Neural crest cell (in vitro differentiated cells): ENCODE measurements at regions not wholly inside any gene's neighbourhood (a gene's known extent, or its start where the extent isn't known, plus 50 kb on each side); places are given as distances from the start of the nearest gene placed in this dataset.
A peak's percentile ranks its signal among the peaks of the same experiment; 100 is the strongest.

Experiments used
- DNase-seq: peaks from one replicate; pipeline ENCODE4 v3.0.0; 2021; ENCODE audit warnings: low read depth, mixed read lengths, low spot score
- H3K27ac Mint-ChIP-seq: one replicate; pipeline ENCODE4 v1.8.0; 2021; ENCODE audit warnings: mild to moderate bottlenecking, mixed read lengths; ENCODE audit not compliant: unreplicated experiment
- H3K27me3 Mint-ChIP-seq: 2 replicates; pipeline ENCODE4 v1.8.0; 2021; ENCODE audit warnings: low read depth, mild to moderate bottlenecking, mixed read lengths
- H3K36me3 Mint-ChIP-seq: 2 replicates; pipeline ENCODE4 v1.8.0; 2021; ENCODE audit warnings: low read depth, mild to moderate bottlenecking, mixed read lengths
- H3K4me1 Mint-ChIP-seq: 2 replicates; pipeline ENCODE4 v1.8.0; 2021; ENCODE audit warnings: mixed read lengths
- H3K4me3 Mint-ChIP-seq: one replicate; pipeline ENCODE4 v1.8.0; 2021; ENCODE audit warnings: mild to moderate bottlenecking, mixed read lengths
- H3K9me3 Mint-ChIP-seq: 2 replicates; pipeline ENCODE4 v1.8.0; 2021; ENCODE audit warnings: mixed read lengths
- TF ChIP-seq, protein P1 (sequence below): fragments of 200-600 bp; sonication (generic); conservative IDR thresholded peaks from 2 replicates; pipeline ENCODE4 v1.5.0; 2021; ENCODE audit warnings: antibody characterized with exemption, mild to moderate bottlenecking

DNA sequence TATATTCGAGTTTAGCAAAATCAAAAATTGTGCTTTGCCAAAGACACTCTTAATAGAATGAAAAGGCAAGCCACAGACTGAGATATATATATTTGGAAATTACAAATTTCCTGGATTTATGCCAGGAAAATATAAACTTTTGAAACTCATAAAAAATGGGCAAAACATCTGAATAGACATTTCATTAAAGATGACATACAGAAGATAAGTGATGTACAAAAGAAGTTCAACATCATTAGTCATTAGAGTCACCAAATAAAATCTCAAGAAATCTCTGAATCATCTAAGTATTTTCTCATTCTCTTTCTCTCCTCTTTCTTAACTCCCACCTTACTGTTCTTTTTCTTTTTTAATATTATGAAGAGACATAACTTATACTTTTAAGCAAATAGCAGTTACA is 921.1 kb downstream of the DSC3 start:
- Mint-ChIP-seq H3K36me3 (no peaks in the 10 kb centered on the region), H3K4me1 (no peaks in the 10 kb centered on the region), H3K27ac (no peak overlapping the region), H3K9me3 (peaks cover 3% of the 10 kb centered on the region), H3K4me3 (no peak overlapping the region), H3K27me3 (no peaks in the 10 kb centered on the region)
- DNase-seq: no peak
- TF ChIP-seq, protein P1, sequence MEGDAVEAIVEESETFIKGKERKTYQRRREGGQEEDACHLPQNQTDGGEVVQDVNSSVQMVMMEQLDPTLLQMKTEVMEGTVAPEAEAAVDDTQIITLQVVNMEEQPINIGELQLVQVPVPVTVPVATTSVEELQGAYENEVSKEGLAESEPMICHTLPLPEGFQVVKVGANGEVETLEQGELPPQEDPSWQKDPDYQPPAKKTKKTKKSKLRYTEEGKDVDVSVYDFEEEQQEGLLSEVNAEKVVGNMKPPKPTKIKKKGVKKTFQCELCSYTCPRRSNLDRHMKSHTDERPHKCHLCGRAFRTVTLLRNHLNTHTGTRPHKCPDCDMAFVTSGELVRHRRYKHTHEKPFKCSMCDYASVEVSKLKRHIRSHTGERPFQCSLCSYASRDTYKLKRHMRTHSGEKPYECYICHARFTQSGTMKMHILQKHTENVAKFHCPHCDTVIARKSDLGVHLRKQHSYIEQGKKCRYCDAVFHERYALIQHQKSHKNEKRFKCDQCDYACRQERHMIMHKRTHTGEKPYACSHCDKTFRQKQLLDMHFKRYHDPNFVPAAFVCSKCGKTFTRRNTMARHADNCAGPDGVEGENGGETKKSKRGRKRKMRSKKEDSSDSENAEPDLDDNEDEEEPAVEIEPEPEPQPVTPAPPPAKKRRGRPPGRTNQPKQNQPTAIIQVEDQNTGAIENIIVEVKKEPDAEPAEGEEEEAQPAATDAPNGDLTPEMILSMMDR: no peak

DNA sequence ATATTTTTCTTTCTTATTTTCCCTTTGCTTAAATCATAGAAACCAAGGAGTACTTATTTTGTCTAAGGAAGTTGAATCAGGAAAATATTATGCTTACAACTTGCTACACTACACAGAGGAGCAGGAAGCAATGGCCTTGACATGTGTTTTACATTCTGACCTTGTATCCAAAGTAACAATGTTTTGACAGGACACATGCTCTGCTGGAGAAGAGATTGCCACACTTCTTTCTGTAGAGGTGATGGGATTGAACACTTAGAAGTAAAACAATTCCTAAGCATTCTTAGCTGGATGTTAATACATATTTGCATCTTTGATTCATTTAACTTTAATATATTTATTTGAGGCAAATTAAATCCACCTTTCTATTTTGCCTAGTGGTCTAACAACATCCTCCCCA is 929.1 kb downstream of the DSC3 start:
- H3K4me3 Mint-ChIP-seq: no peak overlapping the region
- H3K36me3 Mint-ChIP-seq: no peaks in the 10 kb centered on the region
- DNase-seq: no peak
- H3K4me1 Mint-ChIP-seq: no peaks in the 10 kb centered on the region
- H3K27me3 Mint-ChIP-seq: no peaks in the 10 kb centered on the region
- TF ChIP-seq, protein P1: no peak
- no peak overlapping the region for H3K27ac Mint-ChIP-seq
- no peaks in the 10 kb centered on the region for H3K9me3 Mint-ChIP-seq

DNA sequence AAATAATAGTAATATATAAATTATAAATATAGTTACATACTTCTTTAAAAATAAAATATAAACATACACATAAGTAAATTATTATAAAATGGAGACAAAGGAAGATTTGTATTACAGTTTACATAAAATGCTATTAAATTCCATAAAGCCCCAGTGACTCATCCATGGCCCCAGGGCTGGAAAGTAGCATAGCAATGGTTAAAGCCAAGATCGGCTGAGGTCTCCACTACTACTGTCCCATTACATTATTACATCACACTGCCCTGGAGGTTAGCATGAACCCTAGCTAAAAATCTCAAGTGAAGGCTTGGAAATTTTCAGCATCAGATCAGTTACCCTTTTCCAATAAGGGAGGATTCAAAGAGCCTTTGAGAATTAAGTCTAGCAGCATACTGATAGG is 936.2 kb downstream of the DSC3 start:
- TF ChIP-seq, protein P1: no peak

DNA sequence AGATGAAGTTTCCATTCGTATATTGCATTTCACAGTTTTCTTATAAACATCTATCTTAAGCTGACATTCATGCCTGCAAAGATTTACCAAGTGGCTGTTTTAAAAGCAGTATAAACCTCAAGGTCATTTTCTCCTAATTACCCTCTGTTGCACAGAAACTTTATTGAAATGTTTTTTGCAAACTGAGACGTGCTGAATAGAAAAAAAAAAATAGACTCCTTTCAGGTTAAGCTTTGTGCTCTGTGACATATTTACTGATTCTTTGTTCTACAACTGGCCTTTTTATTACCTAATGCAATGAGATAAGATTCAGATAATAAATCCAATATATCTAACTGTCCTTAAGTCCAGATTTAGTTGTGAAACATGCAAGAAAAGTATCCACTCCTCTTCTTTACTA is 938.7 kb downstream of the DSC3 start:
- no peaks in the 10 kb centered on the region for H3K27me3 Mint-ChIP-seq
- H3K4me1 Mint-ChIP-seq: peaks cover 22% of the 10 kb centered on the region
- peak overlapping the region; percentile 50 for H3K27ac Mint-ChIP-seq
- DNase-seq: no peak
- H3K9me3 Mint-ChIP-seq: no peaks in the 10 kb centered on the region
- H3K4me3 Mint-ChIP-seq: no peak overlapping the region
- H3K36me3 Mint-ChIP-seq: no peaks in the 10 kb centered on the region
- TF ChIP-seq, protein P1: no peak

More for the DNA sequence above, 936.2 kb downstream of the DSC3 start:
- H3K27ac Mint-ChIP-seq: no peak overlapping the region
- no peaks in the 10 kb centered on the region for H3K9me3 Mint-ChIP-seq
- no peaks in the 10 kb centered on the region for H3K36me3 Mint-ChIP-seq
- DNase-seq: no peak
- no peak overlapping the region for H3K4me3 Mint-ChIP-seq
- no peaks in the 10 kb centered on the region for H3K27me3 Mint-ChIP-seq
- peaks cover 22% of the 10 kb centered on the region for H3K4me1 Mint-ChIP-seq

DNA sequence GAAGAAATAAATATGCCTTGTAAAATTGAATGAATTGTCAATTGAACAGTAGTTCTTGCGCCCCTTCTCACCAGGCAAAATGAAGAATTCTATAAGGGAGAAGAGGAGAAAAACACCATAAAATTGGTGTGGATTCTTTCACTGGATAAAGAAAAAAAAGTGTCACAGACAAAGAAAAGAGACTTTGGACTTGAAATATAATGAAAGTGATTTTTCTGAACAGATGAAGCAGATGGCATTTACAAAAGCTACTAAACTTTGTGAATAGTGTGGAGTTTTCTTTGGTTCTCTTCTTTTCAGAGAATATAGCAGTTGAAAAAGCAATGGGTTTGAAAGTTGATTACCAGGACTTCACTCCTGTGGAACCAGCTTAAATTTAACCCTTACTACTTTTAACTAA is 945.7 kb downstream of the DSC3 start:
- Mint-ChIP-seq H3K4me1 (peaks cover 7% of the 10 kb centered on the region), H3K36me3 (no peaks in the 10 kb centered on the region), H3K4me3 (no peak overlapping the region), H3K27ac (no peak overlapping the region), H3K27me3 (no peaks in the 10 kb centered on the region), H3K9me3 (peaks cover 3% of the 10 kb centered on the region)
- no peak for DNase-seq
- TF ChIP-seq, protein P1: no peak

DNA sequence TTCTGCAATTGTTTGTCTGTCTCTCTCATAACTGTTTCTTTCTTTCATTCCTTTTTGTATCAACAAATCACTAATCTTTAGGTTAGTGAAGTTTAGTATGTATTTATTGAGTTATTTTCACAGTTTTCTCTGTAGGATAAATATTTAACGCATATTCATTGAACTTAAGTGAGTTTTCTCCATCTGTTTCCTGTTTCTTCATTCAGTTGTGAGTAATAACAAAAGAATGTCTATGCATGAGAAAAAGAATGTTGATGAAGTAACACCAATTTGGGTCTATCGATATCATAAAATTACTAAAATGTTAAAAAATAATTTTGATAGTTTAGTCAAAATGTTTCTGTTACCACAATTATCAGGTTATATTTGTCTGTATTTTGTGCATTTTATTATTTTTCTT is 948.0 kb downstream of the DSC3 start:
- Mint-ChIP-seq H3K27me3 (no peaks in the 10 kb centered on the region), H3K4me3 (no peak overlapping the region), H3K27ac (no peak overlapping the region), H3K4me1 (peaks cover 7% of the 10 kb centered on the region), H3K36me3 (no peaks in the 10 kb centered on the region), H3K9me3 (peaks cover 3% of the 10 kb centered on the region)
- no peak for DNase-seq
- TF ChIP-seq, protein P1: no peak
